ENCODE measurements at regions not wholly inside any gene's neighbourhood (a gene's known extent, or its start where the extent isn't known, plus 50 kb on each side); places are given as distances from the start of the nearest gene placed in this dataset.

DNA sequence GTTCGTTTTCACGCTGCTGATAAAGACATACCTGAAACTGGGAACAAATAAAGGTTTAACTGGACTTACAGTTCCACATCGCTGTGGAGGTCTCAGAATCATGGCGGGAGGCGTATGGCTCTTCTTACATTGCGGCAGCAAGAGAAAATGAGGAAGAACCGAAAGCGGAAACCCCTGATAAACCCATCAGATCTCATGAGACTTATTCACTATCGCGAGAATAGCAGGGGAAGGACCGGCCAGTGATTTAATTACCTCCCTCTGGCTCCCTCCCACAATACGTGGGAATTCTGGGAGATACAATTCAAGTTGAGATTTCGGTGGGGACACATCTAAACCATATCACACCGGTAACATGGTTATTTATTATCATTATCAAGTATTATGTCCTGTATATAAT lies 2204.5 kb downstream of the ARAP2 start:
- no peak for DNase-seq

DNA sequence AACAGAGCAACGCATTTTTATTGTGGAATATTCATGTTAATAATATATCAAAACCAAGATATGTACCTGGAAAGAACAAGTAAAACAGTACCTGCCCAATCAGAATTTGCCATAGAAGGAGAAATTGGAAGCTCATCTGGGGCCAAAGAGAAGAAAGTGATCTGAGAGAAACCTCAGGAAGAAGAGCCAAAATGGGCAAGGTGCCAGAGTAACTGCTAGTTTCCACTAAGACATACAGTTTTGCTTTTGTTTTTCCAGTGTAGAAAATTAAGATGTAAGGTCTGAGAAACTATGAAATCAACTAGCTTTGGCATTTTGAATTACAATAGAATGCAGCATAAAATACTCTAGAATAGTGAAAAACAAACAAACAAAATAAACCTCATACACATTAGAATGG lies 2201.2 kb downstream of the ARAP2 start:
- no peak for DNase-seq

DNA sequence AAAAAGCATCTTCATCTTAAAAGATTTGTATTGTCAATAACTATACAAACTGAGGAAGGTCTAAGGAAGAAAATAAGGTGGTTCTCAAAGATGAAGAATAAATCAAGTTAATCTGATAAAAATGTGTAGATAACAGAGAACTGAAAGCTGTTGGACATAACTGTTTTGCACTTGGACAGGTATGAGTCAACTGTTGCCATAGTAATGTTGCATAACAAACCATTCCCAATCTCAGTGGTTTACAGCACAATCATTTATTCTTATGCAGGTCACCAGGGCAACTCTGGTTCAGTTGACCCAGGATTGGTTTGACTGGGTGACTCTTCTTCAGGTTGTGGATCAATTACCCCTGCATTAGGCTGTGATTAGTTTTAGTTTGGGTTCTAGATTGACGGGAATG lies 2197.7 kb downstream of the ARAP2 start:
- no peak for DNase-seq

DNA sequence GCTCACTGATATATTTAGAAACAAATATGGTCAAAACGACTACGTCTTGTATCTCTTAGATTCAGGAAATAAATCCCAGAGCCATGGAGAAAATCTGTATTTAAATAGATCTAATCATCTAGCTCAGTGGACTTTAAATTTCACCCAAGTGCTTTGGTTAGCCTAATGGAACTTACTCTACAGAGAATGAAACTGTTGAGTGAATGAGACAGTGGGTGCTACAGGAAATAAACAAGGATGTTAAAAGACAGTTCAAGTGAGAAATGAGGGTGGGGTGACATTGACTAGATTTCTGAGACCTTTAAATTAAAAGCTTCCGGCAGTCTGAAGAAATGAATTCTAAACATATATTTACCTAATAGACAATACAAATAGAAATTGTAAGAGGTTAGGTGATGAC lies 2197.0 kb downstream of the ARAP2 start:
- no peak for DNase-seq

DNA sequence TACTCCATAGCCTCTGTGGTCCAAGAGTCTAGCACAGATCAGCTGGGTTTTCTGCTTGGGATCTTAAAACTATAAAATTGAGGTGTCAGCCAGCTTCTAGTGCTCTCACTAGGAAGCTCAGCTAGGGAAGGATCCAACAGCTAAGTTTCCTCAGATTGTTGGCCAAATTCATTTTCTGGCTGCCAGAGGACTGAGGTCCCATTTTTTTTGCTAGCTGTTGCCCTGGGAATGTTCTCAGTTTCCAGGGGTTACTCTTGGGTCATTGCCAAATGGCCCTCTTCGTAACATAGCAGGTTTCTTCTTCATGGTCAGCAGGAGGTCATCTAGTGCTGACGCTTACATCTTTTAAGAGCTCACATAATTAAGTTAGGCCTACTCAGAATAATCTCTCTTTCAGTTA lies 2178.2 kb downstream of the ARAP2 start:
- no peak for DNase-seq

DNA sequence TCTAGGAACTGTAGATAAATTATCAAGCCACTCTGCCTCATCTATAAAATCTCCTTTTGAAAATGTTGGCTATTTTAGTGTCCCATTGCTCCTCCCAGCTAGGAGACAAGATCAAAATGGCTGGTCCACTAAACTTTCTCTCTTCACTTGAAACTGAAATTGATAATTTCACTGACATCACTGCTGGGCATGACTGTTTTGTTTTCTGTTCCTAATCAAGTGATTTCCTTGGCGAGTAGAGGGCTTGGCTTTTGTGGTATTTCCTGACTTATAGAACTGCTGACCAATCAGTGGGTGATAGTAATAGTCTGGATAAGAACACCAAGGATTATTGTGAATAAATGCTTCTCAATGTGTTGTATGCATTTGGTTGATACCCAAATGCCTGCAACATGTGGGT lies 2152.9 kb downstream of the ARAP2 start:
- DNase-seq, result no peak

DNA sequence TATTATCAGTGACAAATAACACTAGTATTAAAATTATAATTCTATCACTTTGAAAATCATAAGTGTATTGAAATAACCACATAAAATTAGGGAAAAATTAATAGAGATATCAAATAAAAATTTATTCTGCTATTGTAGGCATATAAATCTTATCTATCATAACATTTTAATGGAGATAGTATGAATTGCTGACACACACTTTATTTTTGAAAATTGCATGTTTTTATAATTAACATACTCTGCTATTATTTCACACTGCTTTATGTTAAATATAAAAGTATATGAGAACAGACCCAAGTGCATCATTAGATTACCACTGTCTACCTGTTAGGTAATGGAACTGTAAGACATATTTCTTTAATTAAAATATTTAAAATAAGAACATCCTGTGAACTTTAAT lies 2150.2 kb downstream of the ARAP2 start:
- DNase-seq, result no peak

DNA sequence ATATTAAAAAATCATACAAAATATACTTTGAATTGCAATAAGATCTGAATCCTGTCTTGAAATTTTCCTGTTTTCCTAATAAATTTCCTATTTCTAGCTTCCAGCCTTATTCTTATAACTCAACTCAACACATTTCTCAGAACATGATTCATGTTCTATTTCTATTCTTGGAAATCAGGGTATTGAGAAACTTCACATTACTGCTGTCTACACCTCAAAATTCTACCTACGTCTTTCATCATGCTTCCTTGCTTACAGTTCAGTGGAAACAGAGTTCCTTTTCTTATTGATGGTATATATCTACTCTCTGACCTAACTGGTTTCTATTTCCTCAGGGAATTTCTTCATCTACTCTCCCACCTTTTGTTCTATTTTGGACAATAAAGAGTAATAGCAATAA lies 2139.0 kb downstream of the ARAP2 start:
- no peak for DNase-seq

DNA sequence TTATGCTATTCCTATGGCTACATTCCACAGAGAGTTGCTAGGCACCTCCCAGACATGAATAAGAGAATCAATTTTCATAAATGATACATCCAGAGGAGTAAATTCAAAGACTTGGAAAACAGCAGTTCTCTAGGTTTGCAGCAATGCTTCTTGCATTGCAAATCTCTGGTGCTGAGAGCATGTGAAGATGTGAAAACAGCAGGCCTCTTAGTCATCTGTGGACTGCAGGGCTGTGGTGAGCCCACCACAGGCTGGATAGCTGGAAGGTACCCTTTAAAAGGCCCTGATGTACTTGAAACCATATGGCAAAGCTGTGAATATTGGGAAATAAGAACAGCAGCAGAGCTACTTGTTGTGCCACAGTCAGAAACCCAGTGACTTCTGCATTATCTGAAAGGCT lies 2135.9 kb downstream of the ARAP2 start:
- DNase-seq, result no peak

DNA sequence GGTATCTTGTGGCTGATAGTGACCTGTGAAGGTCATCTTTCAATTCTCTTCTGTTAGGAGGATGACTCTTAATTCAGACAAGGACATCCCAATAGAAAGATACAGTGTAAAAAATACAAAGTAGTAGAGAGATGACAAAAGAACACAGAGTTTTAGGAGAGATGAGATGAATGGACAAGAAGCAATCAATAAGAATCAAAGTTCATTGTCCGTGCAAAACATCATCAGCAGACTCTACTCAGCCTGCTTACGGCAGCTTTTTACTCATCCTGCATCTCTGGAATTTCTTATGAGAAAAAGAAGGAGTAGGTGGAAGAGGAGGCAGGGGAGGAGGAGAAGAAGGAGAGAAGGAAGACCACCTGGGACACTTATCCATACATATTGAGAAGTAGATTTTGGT lies 2131.7 kb downstream of the ARAP2 start:
- DNase-seq, result no peak

DNA sequence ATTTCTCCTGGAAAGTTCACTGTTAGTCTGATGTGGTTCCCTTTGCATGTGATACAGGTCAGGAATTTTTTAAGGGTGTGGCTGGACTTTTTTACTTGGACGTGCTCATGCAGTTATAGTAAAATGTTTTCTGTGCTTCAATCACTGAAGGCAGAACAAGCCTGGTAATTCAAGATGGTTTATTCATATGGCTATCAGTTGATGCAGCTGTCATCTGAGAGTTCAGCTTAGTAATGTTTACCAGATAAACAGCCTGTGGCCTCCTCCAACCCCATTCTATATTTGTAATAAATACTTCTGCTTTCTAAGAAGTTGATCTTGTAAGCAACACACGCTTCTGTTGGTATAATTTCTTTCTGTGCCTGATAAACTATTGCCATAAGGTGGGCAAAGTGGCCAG lies 2105.9 kb downstream of the ARAP2 start:
- no peak for DNase-seq

DNA sequence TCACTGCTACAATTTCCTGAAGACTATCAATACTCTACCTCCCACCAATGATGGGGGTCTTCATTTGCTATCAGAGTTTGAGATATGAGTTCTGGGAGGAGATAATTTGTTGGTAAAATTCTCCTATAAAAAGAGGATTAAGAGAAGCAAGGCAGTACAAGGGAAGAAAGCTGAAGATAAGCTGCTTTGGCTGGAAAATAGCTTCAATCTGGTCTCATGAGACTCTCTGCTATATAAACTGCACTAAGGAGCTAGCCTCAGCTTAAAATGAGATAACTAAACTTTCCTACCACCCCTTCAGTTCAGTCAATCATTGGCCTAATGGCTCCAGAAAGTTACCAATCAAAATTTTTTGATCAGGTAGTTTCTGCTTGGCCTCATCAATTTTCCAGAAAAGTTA lies 2105.0 kb downstream of the ARAP2 start:
- DNase-seq, result no peak

DNA sequence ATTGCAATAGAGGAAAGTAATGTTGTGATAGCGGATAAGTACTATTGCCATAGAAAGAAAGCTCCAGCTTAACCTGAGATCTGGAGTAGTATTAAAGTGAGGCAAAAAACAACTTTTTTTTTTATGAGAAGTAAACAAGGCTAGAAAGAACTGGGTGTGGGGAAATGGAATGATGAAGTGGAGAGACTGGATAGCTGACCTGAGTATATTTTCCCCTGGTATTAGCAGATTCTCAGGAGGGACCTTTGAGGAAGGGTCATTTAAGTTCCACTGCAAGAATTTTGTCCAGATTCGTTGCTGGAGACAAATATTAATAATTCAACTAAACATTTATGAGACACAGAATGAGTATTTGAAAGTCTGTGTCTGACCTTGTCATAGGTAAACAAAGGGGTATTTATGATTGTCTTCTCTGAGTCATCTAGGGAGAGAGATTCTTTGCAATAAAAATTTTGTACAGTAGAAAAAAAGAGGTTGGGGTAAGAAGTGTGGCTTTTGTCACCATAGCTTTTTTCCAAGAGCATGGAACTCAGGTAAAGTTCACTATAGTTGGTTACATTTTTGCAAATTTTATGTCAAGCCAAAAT lies 2095.9 kb downstream of the ARAP2 start:
- no peak for DNase-seq

DNA sequence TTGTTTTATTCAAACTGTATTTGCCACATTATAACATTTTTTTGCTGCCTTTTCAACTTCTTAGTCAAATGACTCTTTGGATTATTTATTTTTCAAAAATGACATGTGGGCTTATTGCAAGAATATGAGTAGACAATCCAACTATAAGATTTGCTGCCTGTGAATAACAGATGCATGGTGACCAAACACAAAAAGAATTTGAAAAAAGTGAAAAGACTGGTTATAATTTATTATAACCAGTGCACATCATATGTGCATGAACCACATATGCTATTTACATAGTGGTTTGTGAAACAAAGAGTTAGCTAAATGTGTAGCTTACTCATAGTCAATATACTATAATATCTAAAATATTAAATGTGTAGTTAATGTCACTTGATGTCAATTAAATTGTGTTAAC lies 2086.8 kb downstream of the ARAP2 start:
- no peak for DNase-seq

DNA sequence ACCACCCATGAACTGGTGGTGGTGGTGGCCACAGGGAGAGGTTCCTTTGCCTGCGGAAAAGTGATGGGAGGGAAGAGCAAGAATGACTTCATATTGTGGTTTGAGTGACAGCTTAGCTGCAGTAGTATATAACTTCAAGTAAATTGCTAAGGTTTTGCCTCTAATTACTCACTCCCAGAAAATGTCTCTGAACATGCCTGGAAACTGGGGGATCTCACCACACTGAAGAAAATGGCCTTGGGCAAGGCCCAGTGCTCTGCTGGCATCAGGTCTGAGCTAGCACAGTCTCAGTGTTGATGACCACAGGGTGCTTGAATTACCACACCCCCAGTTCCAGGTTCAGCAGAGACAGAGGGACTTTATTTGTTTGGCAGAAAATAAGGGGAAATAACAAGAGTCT lies 2085.4 kb downstream of the ARAP2 start:
- no peak for DNase-seq

DNA sequence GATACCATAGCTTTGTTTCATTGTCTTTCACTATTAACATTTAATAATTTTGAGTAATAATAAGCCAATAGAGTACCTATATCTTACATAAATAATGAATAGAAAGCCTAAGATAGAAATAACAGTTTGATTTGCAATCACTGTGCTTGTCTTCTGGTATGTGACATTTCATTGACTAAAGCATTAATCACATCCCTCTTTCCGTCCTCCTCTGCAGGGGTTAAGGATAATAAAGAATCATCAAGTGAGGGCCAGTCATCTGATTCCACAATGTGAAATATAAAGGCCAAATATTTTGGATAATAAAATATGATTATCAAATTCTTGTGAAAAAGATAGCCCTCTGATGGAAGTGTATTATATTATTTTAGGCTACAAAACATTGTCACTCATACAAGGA lies 2073.4 kb downstream of the ARAP2 start:
- DNase-seq, result no peak

DNA sequence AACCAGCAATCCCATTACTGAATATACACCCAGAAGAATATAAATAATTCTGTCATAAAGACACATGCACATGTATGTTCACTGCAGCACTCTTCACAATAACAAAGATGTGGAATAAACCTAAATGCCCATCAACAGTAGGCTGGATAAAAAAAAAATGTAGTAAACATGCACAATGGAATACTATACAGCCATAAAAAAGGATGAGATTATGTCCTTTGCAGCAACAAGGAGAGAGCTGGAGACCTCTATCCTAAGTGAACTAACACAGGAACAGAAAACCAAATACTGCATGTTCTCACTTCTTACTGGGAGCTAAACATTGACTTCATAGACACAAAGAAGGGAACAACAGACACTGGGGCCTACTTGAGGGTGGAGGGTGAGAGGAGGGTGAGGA lies 2067.7 kb downstream of the ARAP2 start:
- DNase-seq, result no peak

DNA sequence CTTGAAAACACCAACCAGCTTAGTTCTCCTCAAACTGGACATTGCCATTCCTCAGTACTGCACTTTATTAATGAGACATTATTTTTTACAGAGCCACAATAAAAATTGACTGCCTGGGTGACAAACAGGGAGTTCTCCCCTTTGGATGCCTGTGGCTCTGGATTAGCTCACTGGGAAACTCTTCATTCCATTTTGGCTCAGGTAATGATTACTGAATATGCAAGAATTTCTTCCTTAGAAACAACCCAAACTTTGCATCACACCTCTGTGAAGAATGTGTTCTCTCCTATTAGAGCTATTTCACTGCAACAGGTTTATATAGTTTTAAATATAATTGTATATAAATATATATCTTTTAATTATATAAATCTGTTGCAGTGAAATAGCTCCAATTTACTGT lies 2065.8 kb downstream of the ARAP2 start:
- no peak for DNase-seq

DNA sequence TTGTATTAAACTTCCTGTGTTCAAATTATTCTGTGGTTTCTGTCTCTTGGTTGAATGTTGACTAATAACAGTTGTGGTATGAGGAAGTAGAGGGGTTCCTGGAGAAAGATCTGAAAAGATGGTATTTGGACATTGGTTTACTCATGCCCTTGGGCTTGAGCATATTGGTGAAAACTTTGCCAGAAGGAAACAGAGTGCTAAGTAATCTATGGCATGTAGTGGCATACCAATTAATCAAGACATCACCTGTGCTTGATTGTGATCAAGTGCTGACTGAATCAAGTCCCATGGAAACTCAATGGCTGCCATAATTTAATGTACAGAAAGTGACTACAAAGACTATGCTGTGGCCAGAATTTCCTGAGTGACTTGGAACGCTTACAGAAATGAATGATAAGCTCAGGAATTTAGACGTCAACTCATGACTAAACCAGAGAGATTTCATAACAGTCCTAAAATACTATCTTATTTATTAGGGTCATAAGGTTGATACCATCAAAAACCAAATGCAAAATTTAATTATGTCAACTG lies 2062.9 kb downstream of the ARAP2 start:
- no peak for DNase-seq

DNA sequence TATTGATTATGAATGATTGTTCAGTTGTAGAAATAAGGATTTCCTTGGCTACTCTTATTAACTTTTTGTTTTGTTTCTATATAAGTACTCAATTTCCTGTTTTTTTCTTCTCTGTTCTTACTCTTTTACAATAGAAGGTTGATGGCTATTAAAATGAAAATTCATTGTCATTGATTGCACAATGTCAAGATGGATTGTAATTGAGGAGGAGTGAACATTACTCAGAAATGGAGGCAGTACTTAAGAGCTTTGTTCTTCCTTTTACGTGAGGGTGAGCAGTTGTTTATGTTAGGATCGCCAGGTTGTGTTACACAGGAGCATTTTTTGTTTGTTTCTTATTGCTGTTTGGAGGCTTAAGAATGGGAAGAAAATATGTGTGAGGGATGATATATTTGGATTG lies 2062.4 kb downstream of the ARAP2 start:
- no peak for DNase-seq

DNA sequence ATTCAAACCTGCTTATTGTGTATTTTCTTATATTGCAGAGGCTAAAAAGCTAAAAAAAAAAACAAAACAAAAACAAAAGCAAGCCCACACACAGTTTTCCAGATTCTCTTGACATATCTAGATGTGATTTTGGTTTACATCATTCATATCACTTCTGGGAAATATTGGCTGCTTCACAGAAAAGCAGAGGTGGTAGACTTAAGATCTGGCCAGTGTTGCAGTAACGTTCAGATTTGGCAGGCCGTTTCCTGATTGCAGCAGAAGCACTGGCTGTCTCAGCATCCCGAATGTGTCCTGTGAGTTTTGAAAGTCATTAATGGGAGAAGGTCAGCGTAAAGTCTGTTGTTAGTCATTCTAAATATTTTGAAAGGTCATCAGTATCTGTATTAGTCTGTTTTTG lies 2062.0 kb downstream of the ARAP2 start:
- DNase-seq, result no peak

DNA sequence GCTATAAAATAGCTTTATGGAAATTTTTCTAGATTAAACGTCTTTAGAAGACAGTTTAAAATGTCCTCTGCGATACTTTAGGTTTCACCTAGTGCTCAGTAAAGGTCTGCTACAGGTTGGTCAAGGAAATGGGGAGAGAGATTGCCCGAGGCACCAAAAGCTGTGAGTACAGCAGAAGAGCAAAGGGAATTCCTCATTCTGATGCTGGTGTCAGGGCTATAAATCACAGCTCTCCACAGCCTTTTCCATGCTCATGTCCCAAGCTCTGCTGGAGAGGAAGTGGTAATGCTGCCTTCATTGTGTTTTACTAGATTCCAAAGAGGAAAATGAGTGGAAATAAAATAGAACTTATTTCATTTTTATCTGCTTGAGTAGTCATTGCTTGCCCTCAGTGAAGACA lies 2060.4 kb downstream of the ARAP2 start:
- no peak for DNase-seq

DNA sequence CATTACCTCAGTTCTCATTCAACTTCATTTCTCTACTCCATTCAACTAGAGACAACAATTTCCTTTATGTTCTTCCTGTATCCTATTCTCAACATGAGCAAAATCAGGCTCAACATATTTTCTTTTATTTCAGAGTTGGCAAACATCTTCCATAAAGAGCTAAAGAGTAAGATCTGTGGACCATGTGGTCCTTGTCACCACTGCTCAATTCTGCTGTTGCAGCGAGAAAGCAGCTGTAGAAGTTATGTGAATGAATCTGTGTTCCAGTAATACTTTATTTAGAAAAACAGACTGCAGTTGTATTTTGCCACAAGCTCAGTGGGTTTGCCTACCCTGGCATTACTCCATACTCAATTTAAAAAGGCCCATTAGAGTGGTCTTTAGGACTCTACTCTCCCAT lies 2057.3 kb downstream of the ARAP2 start:
- no peak for DNase-seq

DNA sequence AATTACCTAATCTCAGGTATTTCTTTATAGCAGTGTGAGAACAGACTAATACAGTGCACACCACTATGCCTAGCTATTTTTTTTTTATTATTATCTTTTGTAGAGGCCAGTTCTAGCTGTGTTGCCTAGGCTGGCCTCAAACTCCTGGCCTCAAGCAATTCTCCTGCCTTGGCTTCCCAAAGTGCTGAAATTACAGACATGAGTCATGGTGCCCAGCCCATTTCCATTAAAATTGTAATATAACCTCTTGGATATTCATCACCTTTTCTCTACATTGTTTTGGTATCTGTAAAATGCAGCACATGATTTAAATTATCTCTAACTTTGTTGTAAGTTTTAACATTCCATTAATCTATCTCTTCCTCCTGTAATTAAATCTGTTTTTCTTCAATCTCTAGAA lies 2052.9 kb downstream of the ARAP2 start:
- DNase-seq, result no peak

DNA sequence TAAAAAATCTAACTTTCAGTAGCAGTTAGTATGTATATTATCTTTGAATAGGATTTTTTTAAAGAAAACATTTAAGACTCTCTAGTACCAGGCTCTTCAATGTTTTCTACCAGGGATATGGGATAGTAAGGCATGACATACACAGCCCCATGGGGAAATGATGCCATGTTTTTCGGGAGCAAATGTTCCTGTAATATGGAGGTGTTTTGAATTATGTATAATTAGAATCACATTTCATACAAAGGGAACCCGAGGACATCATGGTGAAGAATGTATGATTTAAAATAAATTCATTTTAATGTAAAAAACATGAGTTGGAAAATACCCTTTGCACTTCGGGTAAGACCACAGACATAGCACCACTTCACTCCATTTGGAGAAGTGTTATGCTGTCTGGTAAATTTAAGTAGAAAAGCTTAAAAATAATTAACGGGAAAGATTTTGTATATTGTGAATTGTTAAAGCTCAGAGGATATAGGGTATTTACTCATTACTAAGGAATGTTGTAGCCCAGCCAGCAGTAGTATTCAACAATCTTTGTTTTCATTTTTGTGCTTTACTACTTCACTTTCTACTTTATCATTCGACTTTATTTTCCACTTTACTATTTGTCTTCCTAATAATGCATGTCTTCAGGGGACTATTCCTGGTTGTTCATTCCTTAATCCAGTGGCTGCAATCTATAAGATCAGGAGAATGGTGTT lies 2050.7 kb downstream of the ARAP2 start:
- DNase-seq, result no peak
